ENCODE measurements at regions not wholly inside any gene's neighbourhood (a gene's known extent, or its start where the extent isn't known, plus 50 kb on each side); places are given as distances from the start of the nearest gene placed in this dataset.

DNA sequence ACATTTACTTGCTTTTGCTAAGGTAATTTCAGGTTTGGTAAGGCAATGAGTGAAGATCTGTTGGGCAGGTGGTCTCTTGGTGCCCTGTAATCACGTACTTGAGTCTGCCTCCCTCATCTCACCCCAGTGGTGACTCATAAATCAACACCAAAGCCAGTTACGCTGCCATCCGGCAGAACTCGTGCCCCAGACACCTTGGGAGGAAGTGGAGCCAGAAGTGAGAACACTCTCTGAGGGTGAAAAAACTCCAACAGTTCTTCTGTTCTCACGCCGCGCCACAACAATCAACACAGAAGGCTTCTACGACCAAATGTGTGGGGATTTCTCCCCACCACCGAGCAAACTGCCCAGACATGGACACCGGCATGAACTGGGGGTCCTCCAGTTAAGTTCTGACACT lies 206.2 kb downstream of the ARL4C start:
- H3K27me3 Mint-ChIP-seq: no peaks in the 10 kb centered on the region

DNA sequence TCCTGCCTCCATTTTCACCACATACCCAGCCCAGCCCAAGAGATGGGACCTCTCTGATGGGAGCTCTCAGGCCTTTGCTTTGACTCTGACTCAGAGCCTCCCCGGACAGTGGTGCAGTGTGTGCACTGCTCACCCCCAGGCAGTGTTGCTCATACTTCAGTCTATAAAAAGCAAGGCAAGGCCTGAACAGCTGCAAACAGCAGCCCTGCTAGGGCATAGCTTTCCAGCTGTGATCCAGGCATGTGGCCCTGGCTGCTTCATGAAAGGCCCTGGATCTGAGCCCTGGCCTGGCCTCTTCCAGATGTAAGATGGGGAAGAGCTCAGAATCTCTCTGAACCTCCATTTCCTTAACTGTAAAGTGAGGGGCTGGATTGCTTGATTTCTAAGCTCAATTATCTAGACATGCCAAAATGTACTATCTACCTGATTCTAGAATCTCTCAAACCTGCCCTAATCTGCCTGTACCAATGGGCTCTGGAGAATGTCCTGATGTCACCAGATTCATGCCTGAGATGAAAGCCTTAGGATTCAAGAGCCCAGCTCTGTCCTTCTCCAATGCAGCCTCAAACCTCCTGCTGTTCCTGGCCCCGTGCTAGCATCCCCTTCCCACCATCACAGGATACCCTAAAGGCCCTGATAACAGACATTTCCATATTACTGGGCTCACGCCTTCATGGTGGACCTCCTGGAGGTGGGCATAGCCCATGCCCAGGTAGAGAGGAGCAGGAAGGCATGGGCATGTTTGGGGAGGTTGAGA lies 206.9 kb downstream of the ARL4C start:
- peaks cover 20% of the 10 kb centered on the region for H3K4me1 Mint-ChIP-seq (ENCODE audit: low read depth)
- TF ChIP-seq, protein P1, sequence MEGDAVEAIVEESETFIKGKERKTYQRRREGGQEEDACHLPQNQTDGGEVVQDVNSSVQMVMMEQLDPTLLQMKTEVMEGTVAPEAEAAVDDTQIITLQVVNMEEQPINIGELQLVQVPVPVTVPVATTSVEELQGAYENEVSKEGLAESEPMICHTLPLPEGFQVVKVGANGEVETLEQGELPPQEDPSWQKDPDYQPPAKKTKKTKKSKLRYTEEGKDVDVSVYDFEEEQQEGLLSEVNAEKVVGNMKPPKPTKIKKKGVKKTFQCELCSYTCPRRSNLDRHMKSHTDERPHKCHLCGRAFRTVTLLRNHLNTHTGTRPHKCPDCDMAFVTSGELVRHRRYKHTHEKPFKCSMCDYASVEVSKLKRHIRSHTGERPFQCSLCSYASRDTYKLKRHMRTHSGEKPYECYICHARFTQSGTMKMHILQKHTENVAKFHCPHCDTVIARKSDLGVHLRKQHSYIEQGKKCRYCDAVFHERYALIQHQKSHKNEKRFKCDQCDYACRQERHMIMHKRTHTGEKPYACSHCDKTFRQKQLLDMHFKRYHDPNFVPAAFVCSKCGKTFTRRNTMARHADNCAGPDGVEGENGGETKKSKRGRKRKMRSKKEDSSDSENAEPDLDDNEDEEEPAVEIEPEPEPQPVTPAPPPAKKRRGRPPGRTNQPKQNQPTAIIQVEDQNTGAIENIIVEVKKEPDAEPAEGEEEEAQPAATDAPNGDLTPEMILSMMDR (IDR thresholded peaks at IDR 0.05; ENCODE audit: unreplicated experiment): no peak
- H3K36me3 Mint-ChIP-seq (ENCODE audit: insufficient read depth): no peaks in the 10 kb centered on the region
- H3K9me3 Mint-ChIP-seq (ENCODE audit: low read depth): no peaks in the 10 kb centered on the region
- no peak for DNase-seq (ENCODE audit: low spot score, unreplicated experiment)
- H3K27ac Mint-ChIP-seq: no peak overlapping the region
- H3K27me3 Mint-ChIP-seq: no peaks in the 10 kb centered on the region
- no peak overlapping the region for H3K4me3 Mint-ChIP-seq (ENCODE audit: low read depth)

More for the DNA sequence above, 206.2 kb downstream of the ARL4C start:
- peak overlapping the region; percentile 38 for H3K27ac Mint-ChIP-seq
- TF ChIP-seq, protein P1 (IDR thresholded peaks at IDR 0.05; ENCODE audit: unreplicated experiment): no peak
- H3K4me3 Mint-ChIP-seq (ENCODE audit: low read depth): no peak overlapping the region
- H3K4me1 Mint-ChIP-seq (ENCODE audit: low read depth): peaks cover 20% of the 10 kb centered on the region
- no peaks in the 10 kb centered on the region for H3K36me3 Mint-ChIP-seq (ENCODE audit: insufficient read depth)
- DNase-seq (ENCODE audit: low spot score, unreplicated experiment): no peak
- no peaks in the 10 kb centered on the region for H3K9me3 Mint-ChIP-seq (ENCODE audit: low read depth)

DNA sequence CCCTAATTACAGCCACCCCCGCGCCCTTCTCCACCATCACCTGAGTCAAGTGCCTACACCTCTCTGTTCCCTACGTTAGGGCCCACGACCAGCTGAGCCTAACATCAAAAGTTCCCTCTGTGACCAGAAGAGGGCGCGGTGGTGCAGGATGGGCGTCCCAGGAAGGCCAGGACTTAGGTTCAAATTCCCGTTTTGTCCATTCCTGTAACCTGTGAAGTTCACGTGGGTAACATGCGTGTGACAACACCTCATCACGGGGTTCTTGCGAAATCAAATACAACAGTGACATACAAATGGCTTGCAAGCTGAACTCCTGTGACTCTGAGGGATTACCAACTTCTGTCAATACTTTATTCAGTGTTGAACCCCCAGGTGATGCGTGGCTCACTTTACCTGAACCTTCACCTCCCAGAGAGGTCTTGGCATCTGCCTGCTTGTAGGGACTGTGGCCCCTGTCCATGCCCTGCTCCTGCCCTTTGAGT lies 207.9 kb downstream of the ARL4C start:
- Mint-ChIP-seq H3K4me3 (ENCODE audit: low read depth) (no peak overlapping the region), H3K27ac (no peak overlapping the region), H3K4me1 (ENCODE audit: low read depth) (peaks cover 17% of the 10 kb centered on the region), H3K27me3 (no peaks in the 10 kb centered on the region), H3K9me3 (ENCODE audit: low read depth) (no peaks in the 10 kb centered on the region), H3K36me3 (ENCODE audit: insufficient read depth) (no peaks in the 10 kb centered on the region)
- peak; percentile 53 for DNase-seq (ENCODE audit: low spot score, unreplicated experiment)
- TF ChIP-seq, protein P1 (IDR thresholded peaks at IDR 0.05; ENCODE audit: unreplicated experiment): peak; percentile 89

DNA sequence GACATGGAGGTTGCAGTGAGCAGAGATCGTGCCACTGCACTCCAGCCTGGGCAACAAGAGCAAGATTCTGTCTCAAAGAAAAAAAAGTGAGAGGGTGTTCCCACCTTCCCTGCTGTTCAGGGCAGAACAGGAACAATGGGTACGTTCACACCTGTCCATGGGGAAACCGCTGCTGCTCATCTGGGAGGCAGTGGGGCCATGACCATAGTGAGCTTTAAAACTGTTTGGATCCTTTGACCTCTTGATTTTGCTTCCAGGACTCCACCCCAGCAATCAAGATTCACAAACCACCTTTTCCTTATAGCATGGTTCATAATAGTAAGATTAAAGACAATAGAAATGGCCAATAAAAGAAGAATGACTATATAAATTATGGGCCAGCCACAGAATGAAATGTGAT lies 209.2 kb downstream of the ARL4C start:
- TF ChIP-seq, protein P1 (IDR thresholded peaks at IDR 0.05; ENCODE audit: unreplicated experiment): no peak
- no peaks in the 10 kb centered on the region for H3K9me3 Mint-ChIP-seq (ENCODE audit: low read depth)
- H3K4me3 Mint-ChIP-seq (ENCODE audit: low read depth): no peak overlapping the region
- H3K36me3 Mint-ChIP-seq (ENCODE audit: insufficient read depth): no peaks in the 10 kb centered on the region
- DNase-seq (ENCODE audit: low spot score, unreplicated experiment): no peak
- H3K27me3 Mint-ChIP-seq: no peaks in the 10 kb centered on the region
- H3K27ac Mint-ChIP-seq: no peak overlapping the region
- H3K4me1 Mint-ChIP-seq (ENCODE audit: low read depth): peaks cover 13% of the 10 kb centered on the region

DNA sequence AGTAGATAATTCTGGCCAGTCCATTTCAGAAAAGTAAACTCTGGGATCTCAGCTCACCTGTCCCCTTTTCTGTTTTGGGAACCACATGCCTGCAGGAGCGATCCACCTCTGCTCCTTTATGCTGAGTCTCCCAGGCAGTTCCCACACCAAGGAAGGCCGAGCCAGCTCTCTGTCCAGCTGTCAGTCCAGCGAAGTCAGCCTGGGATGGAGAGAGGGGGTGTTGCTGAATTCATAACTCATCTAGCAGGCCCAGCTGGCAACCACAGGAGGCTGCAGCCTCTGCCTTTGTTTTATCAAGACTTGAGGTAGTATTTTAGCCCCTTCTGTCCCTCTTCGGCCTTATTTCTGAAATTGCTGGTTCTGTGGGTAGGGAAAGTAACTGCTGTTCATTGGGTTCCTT lies 209.9 kb downstream of the ARL4C start:
- Mint-ChIP-seq H3K4me1 (ENCODE audit: low read depth) (peaks cover 6% of the 10 kb centered on the region), H3K4me3 (ENCODE audit: low read depth) (no peak overlapping the region), H3K27me3 (no peaks in the 10 kb centered on the region)

More for the DNA sequence above, 209.9 kb downstream of the ARL4C start:
- Mint-ChIP-seq H3K9me3 (ENCODE audit: low read depth) (no peaks in the 10 kb centered on the region), H3K36me3 (ENCODE audit: insufficient read depth) (no peaks in the 10 kb centered on the region), H3K27ac (no peak overlapping the region)
- no peak for DNase-seq (ENCODE audit: low spot score, unreplicated experiment)
- TF ChIP-seq, protein P1 (IDR thresholded peaks at IDR 0.05; ENCODE audit: unreplicated experiment): no peak

All from progenitor cell of endocrine pancreas (in vitro differentiated cells).